ENCODE measurements at regions not wholly inside any gene's neighbourhood (a gene's known extent, or its start where the extent isn't known, plus 50 kb on each side); places are given as distances from the start of the nearest gene placed in this dataset.
"Not testable (repeated sequence)": the region's sequence is repeated elsewhere in the genome, so short reads cannot be mapped to it uniquely, and the experiment has no call there.

DNA sequence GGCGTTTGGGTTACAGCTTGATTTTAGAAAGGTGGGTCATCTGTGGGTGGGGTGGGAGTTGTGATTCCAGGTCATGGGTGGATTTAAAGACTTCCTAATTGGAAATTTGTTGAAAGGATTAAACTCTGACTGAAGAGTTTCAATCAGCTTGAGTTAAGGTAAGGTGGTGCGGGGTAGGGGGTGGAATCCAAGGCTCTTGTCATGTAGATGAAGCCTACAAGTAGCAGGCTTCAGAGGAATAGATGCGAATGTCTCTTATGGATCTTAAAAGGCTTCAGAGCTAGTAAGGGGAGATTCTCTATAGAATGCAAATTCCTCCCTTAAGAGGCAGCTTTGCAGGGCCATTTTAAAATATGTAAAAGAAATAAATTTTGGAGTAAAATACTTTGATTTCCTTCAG is 645.3 kb downstream of the FRK start (continued):
- no peak for TF ChIP-seq IRF1 (CRISPR knock-in tag; IDR thresholded peaks at IDR 0.05)
- no peak for TF ChIP-seq ATF2 (CRISPR knock-in tag; IDR thresholded peaks at IDR 0.05; ENCODE audit: borderline replicate concordance, low read depth)
- no peak for TF ChIP-seq ZNF423 (CRISPR knock-in tag; IDR thresholded peaks at IDR 0.05)
- TF ChIP-seq ZBTB21 (CRISPR knock-in tag; IDR thresholded peaks at IDR 0.05; ENCODE audit: borderline replicate concordance): no peak
- no peak for TF ChIP-seq TP53 (CRISPR knock-in tag; IDR thresholded peaks at IDR 0.05)
- TF ChIP-seq FOXP4 (CRISPR knock-in tag; IDR thresholded peaks at IDR 0.05): no peak
- TF ChIP-seq TEAD4 (CRISPR knock-in tag; IDR thresholded peaks at IDR 0.05): no peak
- TF ChIP-seq, protein P1, sequence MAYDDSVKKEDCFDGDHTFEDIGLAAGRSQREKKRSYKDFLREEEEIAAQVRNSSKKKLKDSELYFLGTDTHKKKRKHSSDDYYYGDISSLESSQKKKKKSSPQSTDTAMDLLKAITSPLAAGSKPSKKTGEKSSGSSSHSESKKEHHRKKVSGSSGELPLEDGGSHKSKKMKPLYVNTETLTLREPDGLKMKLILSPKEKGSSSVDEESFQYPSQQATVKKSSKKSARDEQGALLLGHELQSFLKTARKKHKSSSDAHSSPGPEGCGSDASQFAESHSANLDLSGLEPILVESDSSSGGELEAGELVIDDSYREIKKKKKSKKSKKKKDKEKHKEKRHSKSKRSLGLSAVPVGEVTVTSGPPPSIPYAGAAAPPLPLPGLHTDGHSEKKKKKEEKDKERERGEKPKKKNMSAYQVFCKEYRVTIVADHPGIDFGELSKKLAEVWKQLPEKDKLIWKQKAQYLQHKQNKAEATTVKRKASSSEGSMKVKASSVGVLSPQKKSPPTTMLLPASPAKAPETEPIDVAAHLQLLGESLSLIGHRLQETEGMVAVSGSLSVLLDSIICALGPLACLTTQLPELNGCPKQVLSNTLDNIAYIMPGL (CRISPR knock-in tag; IDR thresholded peaks at IDR 0.05): no peak
- no peak for TF ChIP-seq ZBTB43 (CRISPR knock-in tag; IDR thresholded peaks at IDR 0.05)
- TF ChIP-seq SOX15 (CRISPR knock-in tag; IDR thresholded peaks at IDR 0.05): no peak
- no peak for TF ChIP-seq NFYB (CRISPR knock-in tag; conservative IDR thresholded peaks at IDR 0.05; ENCODE audit: low read depth)
- TF ChIP-seq FOXJ3 (CRISPR knock-in tag; IDR thresholded peaks at IDR 0.05; ENCODE audit: borderline replicate concordance): no peak
- no peak for TF ChIP-seq PRRX2 (CRISPR knock-in tag; IDR thresholded peaks at IDR 0.05)

GRCh38 chr6:115414916-115415315 is 645.8 kb downstream of the FRK start:
- DNase-seq (ENCODE audit: low spot score); H3K27me3 Mint-ChIP-seq (ENCODE audit: low read depth); POLR2A ChIA-PET: not testable (repeated sequence)
- H3K4me1 Mint-ChIP-seq: peaks cover 34% of the 10 kb centered on the region
- CTCF ChIA-PET: interaction anchor here (1.0 kb wide), 1 partner anchor 130 kb away, joined by 5 read pairs; no protein-coding TSS in a partner anchor
- peaks cover 22% of the 10 kb centered on the region for H3K36me3 Mint-ChIP-seq
- H3K4me3 Mint-ChIP-seq: peak overlapping the region; percentile 31; the same call in 1 of the 2 replicates
- H3K9me3 Mint-ChIP-seq: peaks cover 30% of the 10 kb centered on the region
- ATAC-seq: peak; percentile 61
- peak overlapping the region; percentile 69 for H3K27ac Mint-ChIP-seq

DNA sequence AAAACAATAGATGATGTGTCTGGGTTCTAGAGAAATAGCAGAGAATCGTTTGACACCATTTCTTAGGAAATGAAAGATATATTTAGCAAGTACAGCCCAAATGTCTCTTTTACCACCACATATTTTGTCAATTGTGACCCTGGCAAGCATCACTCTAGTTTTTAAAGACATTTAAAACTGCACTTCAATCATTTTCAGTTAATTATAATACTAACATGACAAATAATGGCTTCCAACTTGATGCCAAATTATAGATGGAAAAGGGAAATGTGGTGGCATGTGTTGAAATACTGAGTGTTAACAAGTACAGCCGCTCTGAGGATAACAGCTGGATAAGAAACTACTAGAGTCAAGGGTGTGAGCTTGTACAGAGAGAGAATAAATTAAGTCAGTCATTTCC is 648.9 kb downstream of the FRK start:
- Mint-ChIP-seq H3K27me3 (ENCODE audit: low read depth) (no peaks in the 10 kb centered on the region), H3K36me3 (peaks cover 16% of the 10 kb centered on the region), H3K4me3 (no peak overlapping the region), H3K27ac (no peak overlapping the region), H3K9me3 (peaks cover 30% of the 10 kb centered on the region), H3K4me1 (peaks cover 29% of the 10 kb centered on the region)
- ChIA-PET POLR2A (no interaction called here), CTCF (no interaction called here)
- ATAC-seq: no peak
- no peak for DNase-seq (ENCODE audit: low spot score)
- TF ChIP-seq ZNF671 (CRISPR knock-in tag; IDR thresholded peaks at IDR 0.05): no peak
- no peak for TF ChIP-seq FOXP1 (CRISPR knock-in tag; IDR thresholded peaks at IDR 0.05; ENCODE audit: borderline replicate concordance)
- no peak for TF ChIP-seq ZNF425 (CRISPR knock-in tag; conservative IDR thresholded peaks at IDR 0.05)
- TF ChIP-seq NR3C1 (CRISPR knock-in tag; conservative IDR thresholded peaks at IDR 0.05; ENCODE audit: low read depth): no peak
- no peak for TF ChIP-seq CBFB (CRISPR knock-in tag; IDR thresholded peaks at IDR 0.05; ENCODE audit: low read depth)
- TF ChIP-seq, protein P2, sequence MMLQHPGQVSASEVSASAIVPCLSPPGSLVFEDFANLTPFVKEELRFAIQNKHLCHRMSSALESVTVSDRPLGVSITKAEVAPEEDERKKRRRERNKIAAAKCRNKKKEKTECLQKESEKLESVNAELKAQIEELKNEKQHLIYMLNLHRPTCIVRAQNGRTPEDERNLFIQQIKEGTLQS (CRISPR knock-in tag; conservative IDR thresholded peaks at IDR 0.05): no peak
- TF ChIP-seq CREB1 (CRISPR knock-in tag; IDR thresholded peaks at IDR 0.05): no peak
- TF ChIP-seq ERG (CRISPR knock-in tag; IDR thresholded peaks at IDR 0.05): no peak
- no peak for TF ChIP-seq USF2 (CRISPR knock-in tag; IDR thresholded peaks at IDR 0.05)
